GM12872 (cell line): ENCODE measurements at regions not wholly inside any gene's neighbourhood (a gene's known extent, or its start where the extent isn't known, plus 50 kb on each side); places are given as distances from the start of the nearest gene placed in this dataset.

Experiments
- TF ChIP-seq, protein P1 (sequence below): IDR thresholded peaks from 3 replicates; pipeline ENCODE4 v1.5.1; 2011; ENCODE audit warnings: low read depth, mild to moderate bottlenecking, low read length, moderate library complexity; ENCODE audit not compliant: insufficient read depth

GRCh38 chr13:84563611-84564010 lies 681.3 kb upstream of the SLITRK1 start:
- TF ChIP-seq, protein P1, sequence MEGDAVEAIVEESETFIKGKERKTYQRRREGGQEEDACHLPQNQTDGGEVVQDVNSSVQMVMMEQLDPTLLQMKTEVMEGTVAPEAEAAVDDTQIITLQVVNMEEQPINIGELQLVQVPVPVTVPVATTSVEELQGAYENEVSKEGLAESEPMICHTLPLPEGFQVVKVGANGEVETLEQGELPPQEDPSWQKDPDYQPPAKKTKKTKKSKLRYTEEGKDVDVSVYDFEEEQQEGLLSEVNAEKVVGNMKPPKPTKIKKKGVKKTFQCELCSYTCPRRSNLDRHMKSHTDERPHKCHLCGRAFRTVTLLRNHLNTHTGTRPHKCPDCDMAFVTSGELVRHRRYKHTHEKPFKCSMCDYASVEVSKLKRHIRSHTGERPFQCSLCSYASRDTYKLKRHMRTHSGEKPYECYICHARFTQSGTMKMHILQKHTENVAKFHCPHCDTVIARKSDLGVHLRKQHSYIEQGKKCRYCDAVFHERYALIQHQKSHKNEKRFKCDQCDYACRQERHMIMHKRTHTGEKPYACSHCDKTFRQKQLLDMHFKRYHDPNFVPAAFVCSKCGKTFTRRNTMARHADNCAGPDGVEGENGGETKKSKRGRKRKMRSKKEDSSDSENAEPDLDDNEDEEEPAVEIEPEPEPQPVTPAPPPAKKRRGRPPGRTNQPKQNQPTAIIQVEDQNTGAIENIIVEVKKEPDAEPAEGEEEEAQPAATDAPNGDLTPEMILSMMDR: no peak

DNA sequence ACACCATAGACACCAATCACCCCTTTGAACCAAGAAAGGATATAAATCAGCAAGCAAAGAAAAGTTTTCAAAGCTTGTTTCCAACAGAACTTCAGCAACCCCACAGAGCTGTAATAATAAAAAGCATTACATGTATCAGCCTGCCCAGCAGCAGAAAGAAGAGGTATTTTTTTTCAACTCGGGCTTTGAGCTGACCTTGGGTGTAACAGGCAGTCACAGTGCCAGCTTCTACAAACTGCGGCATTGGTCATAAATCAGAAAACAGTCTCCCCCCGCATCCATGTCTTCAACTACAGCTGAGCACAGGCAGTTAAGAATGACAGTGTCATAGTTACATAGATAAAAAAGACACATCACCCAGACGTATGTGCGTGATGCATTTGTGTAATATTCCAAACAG lies 671.0 kb upstream of the SLITRK1 start:
- TF ChIP-seq, protein P1: no peak

DNA sequence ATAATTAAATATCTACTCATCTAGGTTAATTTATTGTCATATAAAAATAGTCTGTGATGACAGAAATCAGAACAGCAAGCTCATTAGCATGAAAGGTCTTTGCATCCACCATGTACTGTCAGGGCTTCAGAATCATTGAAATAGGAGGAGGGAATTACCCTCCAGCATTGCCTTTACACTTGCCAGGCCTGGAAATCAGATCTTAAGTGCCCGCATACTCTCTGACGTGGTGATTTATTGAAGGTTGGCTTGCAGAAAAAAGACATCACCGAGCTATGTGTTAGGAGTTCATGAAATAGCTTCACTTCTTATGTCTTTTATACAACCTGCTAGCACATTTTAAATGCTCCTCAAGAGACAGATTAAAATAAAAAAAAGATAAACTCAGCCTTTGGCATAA lies 661.7 kb upstream of the SLITRK1 start:
- TF ChIP-seq, protein P1: no peak

DNA sequence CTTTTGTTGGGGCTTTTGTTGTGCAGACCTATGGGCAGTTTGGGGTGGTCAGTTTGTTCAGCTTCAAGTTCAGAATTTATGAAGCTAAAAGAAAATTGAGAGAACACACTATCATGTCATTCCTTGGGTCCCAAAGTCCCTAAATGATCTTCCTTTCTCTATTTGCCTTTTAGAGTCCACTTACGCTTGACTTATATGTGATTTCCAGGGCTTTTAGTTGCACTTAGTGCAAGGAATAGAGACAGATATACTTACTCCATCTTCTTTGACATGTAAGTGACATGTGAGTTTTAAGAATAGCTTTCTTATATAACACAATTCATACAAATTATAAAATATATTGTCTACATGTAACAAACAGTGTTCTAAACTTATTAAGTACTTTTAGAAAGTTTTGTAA lies 660.1 kb upstream of the SLITRK1 start:
- TF ChIP-seq, protein P1: no peak

- TF ChIP-seq, protein P1: no peak
Observed at GRCh38 chr13:84536906-84537305, 654.6 kb upstream of the SLITRK1 start.

DNA sequence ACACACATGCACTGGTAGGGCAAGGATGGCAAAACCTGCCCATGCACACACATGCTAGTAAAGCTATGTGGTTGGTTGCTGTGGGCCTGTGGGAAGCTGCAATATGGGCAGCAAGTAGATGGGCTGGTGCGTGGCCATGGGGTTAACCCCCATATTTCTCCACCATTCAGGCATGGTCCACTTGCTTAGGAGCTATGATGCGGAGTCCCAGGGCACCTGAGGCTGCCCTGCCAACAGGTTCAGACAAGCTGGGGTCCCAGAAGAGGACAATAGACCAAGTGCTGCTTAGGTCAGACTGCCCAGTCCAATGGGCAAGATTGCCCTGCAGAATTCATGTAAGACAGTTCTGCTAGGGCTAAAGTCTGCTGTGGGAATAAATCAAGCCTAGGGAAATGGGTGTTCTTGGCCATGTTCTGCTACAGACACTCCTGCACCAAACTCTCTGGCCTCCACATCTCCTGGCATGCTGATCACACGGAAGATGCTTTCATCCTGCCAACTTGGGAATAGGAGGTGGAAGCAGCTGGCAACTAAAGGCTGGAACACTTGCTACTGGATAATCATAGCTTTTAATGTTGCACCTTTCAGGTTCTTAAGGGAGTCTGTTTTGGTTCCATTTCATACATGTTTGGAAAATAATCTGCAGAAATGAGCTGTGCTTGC lies 646.3 kb upstream of the SLITRK1 start:
- TF ChIP-seq, protein P1: no peak

DNA sequence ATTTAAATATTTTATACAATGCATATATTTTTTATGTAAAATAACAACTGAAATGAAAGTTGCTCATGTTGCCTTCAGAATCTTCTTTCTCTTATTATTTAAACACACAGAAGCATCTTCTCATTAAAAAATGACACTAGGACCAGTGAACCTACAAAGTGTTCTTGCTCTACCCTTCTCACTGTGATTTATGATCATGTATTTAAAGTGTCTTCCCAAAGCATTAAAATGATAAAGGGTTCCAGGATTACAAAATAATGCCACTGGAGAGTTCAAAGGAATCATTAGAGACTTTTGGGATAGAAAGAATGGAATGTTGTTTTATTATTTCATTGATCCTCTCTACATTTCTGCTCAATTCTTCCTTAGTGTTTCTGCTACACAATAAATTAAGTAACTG lies 643.6 kb upstream of the SLITRK1 start:
- TF ChIP-seq, protein P1: no peak
